ENCODE measurements at regions not wholly inside any gene's neighbourhood (a gene's known extent, or its start where the extent isn't known, plus 50 kb on each side); places are given as distances from the start of the nearest gene placed in this dataset.
A peak's percentile ranks its signal among the peaks of the same experiment; 100 is the strongest.
"Not testable (repeated sequence)": the region's sequence is repeated elsewhere in the genome, so short reads cannot be mapped to it uniquely, and the experiment has no call there.

DNA sequence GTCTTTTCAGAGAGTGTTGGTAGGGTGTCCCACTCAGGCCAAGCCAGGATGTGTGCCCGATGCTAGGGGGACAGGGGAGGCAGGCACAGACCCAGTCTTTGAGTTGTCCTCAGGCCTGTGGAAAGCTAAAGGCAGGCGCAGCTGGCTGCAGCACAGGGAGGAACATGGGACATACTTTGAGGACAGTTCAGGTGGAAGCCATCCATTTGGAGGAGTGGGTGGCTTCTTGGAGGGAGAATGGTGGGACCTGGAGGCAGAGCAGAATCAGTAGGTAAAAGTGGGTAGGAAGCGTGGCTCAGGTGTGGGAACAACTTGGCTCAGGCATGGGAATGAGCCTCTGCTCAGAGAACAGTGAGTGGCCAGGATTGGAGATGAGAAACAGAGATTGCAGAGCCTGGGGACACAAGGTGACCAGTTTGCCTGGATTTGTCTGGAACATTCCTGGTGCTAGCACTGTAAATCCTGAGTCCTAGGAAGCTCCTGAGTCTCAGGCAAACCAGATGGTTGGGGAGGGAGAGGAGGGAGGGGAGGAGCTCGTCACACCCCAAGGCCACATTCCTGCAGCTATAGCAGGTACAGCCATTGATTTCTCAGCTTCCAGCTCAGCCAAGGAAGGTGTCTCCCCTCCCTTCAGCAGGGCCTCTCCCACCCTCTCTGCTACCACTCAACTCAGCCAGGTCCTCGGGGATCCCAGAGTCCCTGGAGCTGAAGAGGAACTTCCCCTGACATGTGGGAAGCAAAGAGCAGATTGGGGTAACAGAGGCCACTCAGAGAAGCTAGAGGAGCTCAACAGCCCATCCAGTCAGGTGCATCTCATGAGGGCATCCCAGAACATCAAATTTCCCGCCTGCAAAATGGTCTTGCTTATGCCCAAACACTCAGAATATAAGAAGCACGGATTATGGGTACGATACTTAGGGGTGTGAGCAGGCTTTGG is 65.2 kb upstream of the TINAGL1 start:
- DNase-seq: no peak

DNA sequence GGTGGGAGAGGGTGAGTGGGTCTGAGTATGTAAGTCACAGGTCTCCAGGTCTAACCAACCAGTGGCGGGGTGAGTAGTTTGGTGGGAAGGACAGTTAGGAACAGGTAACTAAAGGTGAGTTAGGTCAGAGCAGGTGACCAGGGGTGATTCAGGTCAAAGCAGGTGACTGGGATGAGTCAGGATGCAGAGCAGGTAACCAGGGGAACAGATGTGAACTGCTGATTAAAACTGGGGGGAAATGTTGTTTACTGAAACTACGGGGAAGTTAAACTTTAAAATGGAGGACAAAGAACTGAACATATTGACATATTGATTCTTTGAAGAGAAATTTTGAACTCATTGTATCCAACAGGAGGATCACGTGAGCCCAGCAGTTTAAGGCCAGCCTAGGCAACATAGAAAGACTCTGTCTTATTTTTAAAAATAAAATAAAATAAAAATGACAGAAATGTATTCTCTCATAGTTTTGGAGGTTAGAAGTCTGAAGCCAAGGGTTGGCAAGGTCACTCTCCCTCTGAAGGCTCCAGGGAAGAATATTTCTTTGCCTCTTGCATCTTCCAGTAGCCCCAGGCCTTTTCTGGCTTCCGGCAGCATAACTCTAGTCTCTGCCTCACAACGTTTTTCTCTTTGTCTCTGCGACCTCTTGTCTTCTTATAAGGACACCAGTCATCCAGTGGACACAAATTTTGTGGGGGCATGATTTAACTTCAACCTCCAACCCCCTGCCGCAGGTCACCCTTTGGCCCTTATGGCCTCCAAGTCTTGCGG is 64.3 kb upstream of the TINAGL1 start:
- no peak for DNase-seq

DNA sequence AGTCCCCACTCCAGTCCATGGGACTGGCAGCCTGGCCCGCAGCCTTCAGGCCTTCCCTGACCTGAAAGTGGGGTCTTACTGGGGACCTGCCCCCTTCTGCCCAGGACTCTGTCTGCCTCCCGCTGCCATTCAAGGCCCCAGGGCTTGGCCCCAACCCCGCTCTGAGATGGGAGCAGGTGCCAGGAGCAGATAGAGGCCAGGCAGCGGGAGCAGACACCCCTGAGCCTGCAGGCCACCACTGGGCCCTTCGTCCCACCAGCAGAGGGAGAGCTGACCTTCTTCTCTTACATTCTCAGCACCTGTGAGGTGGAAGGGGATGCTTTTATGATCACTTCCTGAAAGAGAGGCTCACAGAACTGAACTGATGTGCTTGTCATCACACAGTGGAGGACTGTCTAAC is 62.2 kb upstream of the TINAGL1 start:
- no peak for DNase-seq

DNA sequence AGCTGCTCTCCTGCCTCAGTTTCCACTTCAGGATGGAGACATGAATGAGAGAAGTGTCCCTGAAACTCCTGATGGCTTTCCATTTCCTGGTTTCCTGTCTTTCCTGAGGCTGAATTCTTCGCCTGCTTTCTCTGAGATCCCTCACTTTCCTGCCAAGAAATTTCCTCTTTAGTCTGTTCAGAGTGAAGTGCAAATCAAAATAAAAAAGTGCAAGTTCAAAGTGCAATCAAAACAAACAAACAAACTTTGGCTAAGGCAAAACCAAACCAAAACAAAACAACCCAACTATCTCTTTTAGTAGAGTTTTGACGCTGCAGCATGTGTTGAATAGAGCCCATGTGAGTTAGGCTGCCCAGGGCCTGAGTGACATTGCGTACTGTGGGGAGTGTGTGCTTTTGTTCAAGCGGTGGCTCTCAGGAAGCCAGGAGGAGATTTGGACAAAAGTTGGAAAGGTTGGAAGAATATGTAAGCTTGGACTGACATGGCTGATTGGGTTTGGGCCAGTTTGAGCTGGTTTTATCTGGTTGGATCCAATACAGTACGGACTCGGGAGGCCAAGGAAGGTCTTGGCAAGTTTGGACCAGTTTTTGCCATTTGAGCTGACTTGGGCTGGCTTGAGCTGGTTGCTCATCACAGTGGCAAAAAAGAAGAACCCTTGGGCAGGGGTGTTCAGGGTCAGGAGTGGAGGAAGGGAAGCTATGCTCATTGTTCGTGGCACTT is 61.1 kb upstream of the TINAGL1 start:
- peak in 1 of 2 donors; percentile 14 for DNase-seq

DNA sequence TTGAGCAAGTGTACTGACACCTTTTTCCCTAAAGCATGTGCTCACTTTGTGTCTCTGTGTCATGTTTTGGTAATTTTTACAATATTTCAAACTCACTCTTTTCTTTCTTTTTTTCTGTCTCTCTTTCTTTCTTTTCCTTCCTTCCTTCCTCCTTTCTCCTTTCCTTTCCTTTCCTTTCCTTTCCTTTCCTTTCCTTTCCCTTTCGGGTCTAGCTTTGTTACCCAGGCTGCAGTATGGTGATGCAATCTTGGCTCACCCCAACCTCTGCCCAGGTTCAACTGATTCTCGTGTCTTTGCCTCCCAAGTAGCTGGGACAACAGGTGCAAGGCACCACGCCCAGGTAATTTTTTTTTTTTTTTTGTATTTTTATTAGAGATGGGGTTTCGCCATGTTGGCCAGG is 60.4 kb upstream of the TINAGL1 start:
- DNase-seq: no peak

DNA sequence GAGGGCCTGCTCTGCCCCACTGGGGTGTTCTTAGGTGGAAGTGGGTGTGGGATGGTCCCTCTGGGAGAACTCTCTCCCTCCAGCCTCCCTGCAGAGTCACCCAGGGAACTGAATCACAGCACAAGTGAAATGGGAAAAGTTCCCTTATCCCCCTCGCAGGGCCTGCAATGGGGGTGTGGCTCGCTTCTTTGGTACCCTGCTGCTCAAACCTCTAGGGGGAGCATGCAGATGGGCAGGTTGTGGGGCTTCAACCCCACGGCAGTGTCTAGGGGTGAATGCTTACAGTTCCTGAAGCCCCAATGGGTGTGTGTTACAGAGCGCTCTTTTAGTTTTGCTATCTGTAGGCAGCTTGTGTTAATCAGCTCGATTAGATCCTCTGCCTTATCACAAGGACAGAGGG is 59.0 kb upstream of the TINAGL1 start:
- DNase-seq: no peak

DNA sequence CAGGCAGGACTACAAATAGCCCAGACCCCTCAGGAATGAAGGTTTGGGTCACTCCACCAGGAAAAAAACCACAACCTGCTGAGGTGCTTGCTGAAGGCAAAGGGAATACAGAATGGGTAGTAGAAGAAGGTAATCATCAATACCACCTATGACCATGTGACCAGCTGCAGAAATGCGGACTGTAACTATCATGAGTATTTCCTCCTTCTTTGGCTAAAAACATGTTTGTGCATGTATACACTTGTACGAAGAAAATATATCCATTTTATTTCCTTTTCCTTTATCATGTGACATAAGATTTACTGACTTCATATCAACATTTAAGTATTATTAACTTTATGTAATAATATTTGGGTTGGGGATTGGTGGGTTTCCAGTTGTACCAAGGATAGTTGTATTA is 58.3 kb upstream of the TINAGL1 start:
- DNase-seq: not testable (repeated sequence)

DNA sequence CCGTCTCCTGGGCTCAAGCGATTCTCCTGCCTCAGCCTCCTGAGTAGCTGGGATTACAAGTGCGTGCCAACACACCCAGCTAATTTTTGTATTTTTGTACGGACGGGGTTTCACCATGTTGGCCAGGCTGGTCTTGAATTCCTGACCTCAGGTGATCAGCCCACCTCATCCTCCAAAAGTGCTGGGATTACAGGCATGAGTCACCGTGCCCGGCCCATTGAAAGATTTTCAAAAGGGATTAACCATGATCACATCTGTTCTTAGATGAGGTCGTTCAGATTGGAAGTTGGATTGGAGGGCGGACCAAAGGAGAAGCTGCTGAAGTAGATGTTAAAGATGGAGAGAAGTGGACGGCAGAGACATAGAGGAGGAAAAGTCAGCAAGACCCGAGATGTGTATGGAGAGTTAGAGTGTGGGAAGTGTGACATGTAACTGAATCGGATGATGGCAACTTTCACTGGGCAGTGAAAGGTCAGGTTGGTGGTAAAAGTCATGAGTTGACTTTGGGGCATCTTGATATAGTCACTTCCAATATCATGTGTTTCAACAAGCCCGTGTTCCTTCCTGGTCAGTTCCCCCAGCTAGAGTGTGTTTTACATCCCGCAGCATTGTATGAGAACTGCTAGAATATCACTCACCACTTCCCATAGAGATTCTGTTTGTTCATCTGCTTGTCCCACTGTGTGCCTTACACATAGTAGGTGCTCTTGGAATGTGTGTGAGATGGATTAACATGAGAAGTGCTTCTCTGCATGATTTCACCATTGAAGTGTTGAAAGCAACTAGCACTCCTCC is 54.4 kb upstream of the TINAGL1 start:
- no peak for DNase-seq

DNA sequence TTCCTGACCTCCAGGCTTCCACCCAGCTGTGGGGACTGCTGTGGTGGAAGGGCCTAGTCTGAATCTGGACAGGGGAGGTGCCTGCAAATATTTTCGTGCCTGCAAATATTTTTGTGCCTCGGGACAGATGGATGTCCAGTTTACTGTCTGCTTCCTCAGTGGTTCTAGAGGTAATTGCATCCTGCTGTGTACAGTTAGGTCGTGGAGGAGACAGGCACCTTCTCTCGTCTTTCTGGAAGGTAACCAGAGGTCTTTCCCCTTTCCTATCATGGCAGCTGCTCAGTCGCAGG is 53.8 kb upstream of the TINAGL1 start:
- DNase-seq: no peak

DNA sequence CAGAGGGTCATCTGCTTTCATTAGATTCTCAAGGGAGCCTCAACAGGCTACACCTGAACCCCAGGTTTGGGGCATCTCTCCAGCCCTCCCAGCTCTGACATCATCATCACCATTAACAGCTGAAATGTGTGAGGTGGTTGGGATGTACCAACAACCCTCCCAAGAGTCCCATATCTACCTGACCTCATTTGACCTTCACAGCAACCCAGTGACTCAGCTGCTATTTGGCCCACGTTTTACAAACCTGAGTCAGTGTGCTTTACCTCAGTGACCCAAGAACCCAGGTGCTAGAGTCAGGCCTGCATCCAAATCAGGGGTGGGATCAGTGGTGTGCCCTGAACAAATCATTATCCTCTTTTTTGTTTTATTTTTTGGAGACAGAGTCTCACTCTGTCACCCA is 53.3 kb upstream of the TINAGL1 start:
- no peak for DNase-seq

DNA sequence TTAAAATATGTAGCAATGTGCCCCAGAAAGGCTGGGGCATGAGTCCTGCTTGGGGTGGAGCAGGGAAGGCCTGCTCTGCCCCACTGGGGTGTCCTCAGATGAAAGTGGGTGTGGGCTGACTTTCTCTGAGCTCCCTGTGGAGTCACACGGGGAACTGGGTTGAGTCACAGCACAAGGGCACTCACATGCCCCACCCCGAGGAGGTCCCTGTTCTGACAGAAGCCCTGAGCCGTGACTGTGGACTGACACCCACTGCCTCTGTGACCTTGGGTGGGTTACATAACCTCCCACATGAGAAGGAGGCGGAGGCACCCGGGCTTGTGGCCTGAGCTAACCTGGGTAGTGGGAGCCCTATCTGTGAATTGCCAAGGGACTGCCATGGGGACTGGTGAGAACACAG is 52.5 kb upstream of the TINAGL1 start:
- no peak for DNase-seq

DNA sequence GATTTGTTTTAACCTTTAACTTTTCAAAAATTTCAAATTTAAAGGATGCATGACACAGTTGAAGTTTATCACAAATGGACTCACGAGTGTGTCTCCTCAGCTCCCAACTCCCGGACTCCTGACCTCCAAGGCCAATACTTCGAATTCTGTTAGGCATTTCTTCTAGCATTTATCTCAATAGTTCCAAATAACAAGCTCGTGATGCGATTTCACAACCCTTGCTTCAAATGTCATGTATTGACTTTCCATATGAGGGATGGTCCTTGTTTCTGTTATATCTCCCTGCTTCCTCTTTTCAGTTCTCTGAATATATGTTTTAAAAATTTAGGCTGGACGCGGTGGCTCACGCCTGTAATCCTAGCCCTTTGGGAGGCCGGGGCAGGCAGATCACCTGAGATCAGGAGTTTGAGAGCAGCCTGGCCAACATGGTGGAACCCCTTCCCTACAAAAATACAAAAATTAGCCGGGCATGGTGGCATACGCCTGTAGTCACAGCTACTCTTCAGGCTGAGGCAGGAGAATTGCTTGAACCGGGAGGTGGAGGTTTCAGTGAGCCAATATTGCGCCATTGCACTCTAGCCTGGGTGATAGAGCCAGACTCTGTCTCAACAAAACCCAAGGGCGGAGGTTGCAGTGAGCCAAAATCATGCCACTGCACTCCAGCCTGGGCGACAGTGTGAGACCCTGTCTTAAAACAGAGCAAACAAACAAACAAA is 52.0 kb upstream of the TINAGL1 start:
- DNase-seq: no peak
